ENCODE measurements at regions not wholly inside any gene's neighbourhood (a gene's known extent, or its start where the extent isn't known, plus 50 kb on each side); places are given as distances from the start of the nearest gene placed in this dataset.

DNA sequence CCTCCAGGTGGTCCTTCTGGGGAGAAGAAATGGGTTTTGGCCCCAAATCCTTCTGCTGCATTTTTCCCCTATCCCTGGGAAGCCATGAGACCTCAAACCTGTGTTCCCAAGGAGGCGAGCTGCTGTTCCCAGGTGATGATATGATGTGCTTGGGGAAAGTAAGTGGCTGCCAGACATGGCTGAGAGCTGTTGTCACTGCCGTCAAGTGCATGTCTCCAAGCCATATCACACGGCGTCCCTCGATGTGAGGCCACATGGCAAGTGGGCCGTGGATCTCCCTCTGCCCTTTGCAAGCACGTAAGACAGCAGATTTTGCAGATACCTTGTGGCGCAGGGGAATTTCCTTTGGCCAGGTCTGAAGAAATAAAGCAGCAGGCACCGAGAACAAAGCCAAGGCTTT, 103.7 kb upstream of the CD93 start:
- TF ChIP-seq, protein P1, sequence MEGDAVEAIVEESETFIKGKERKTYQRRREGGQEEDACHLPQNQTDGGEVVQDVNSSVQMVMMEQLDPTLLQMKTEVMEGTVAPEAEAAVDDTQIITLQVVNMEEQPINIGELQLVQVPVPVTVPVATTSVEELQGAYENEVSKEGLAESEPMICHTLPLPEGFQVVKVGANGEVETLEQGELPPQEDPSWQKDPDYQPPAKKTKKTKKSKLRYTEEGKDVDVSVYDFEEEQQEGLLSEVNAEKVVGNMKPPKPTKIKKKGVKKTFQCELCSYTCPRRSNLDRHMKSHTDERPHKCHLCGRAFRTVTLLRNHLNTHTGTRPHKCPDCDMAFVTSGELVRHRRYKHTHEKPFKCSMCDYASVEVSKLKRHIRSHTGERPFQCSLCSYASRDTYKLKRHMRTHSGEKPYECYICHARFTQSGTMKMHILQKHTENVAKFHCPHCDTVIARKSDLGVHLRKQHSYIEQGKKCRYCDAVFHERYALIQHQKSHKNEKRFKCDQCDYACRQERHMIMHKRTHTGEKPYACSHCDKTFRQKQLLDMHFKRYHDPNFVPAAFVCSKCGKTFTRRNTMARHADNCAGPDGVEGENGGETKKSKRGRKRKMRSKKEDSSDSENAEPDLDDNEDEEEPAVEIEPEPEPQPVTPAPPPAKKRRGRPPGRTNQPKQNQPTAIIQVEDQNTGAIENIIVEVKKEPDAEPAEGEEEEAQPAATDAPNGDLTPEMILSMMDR (IDR thresholded peaks at IDR 0.05; ENCODE audit: unreplicated experiment in 3 of 3), result no peak
- no peak overlapping the region for H3K4me3 Mint-ChIP-seq
- no peaks in the 10 kb centered on the region for H3K36me3 Mint-ChIP-seq (ENCODE audit: low read depth)
- H3K4me1 Mint-ChIP-seq, result peaks cover 4% of the 10 kb centered on the region
- no peak overlapping the region for H3K27ac Mint-ChIP-seq
- H3K27me3 Mint-ChIP-seq (ENCODE audit: low read depth), result peaks cover 4% of the 10 kb centered on the region
- H3K9me3 Mint-ChIP-seq, result peaks cover under 1% of the 10 kb centered on the region

DNA sequence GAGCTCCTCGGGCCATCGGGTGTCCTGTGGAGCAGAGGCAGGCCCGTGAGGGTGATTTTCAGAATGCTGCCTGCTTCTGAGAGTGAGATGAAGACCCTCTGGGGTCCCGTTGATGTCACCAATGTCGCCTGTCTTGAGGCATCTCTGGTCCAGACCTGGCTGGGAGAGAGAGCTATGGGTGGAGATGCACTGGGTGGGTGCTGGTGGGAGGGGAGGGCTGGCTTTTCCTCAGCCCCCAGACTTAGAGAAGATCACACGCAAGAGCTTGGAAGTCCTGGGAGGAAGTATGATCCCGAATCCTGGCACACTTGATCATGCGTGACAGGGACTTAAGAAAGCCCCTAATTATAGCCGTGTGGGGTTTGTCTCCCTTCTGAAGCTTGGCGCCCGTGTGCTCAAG, 103.2 kb upstream of the CD93 start:
- TF ChIP-seq, protein P1 (IDR thresholded peaks at IDR 0.05; ENCODE audit: unreplicated experiment in 3 of 3), result no peak
- Mint-ChIP-seq H3K36me3 (ENCODE audit: low read depth) (no peaks in the 10 kb centered on the region), H3K9me3 (peaks cover 5% of the 10 kb centered on the region), H3K27ac (no peak overlapping the region), H3K4me1 (peaks cover 4% of the 10 kb centered on the region), H3K4me3 (no peak overlapping the region), H3K27me3 (ENCODE audit: low read depth) (peaks cover 4% of the 10 kb centered on the region)

DNA sequence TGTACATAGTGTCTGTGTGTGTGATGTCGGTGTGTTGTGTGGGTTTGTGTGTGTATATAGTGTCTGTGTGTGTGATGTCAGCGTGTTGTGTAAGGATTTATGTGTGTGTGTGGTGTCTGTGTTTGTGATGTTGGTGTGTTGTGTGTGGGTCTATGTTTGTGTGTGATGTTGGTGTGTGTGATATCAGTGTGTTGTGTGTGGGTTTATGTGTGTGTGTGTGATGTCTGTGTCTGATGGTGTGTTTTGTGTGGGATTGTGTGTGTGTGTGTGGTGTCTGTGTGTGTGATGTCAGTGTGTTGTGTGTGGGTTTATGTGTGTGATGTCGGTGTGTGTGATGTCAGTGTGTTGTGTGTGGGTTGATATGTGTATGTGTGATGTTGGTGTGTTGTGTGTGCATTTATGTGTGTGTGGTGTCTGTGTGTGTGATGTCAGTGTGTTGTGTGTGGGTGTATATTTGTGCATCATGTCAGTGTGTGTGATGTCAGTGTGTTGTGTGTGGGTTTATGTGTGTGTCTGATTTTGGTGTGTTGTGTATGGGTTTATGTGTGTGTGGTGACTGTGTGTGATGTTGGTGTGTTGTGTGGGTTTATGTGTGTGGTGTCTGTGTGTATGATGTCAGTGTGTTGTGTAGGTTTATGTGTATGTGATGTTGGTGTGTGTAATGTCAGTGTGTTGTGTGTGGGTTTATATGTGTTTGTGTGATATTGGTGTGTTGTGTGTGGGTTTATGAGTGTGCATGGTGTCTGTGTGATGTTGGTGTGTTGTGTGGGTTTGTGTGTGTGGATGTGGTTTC, 102.4 kb upstream of the CD93 start:
- Mint-ChIP-seq H3K36me3 (ENCODE audit: low read depth) (no peaks in the 10 kb centered on the region), H3K4me1 (no peaks in the 10 kb centered on the region), H3K27me3 (ENCODE audit: low read depth) (peaks cover 4% of the 10 kb centered on the region), H3K9me3 (peaks cover 5% of the 10 kb centered on the region), H3K27ac (no peak overlapping the region), H3K4me3 (no peak overlapping the region)
- TF ChIP-seq, protein P1 (IDR thresholded peaks at IDR 0.05; ENCODE audit: unreplicated experiment in 3 of 3), result no peak

- H3K4me1 Mint-ChIP-seq, result no peaks in the 10 kb centered on the region
- no peaks in the 10 kb centered on the region for H3K36me3 Mint-ChIP-seq (ENCODE audit: low read depth)
- TF ChIP-seq, protein P1 (IDR thresholded peaks at IDR 0.05; ENCODE audit: unreplicated experiment in 3 of 3), result no peak
- no peak overlapping the region for H3K27ac Mint-ChIP-seq
- peaks cover 4% of the 10 kb centered on the region for H3K27me3 Mint-ChIP-seq (ENCODE audit: low read depth)
- H3K9me3 Mint-ChIP-seq, result peaks cover 9% of the 10 kb centered on the region
- H3K4me3 Mint-ChIP-seq, result no peak overlapping the region
Observed at GRCh38 chr20:23187751-23188150, 101.6 kb upstream of the CD93 start.

DNA sequence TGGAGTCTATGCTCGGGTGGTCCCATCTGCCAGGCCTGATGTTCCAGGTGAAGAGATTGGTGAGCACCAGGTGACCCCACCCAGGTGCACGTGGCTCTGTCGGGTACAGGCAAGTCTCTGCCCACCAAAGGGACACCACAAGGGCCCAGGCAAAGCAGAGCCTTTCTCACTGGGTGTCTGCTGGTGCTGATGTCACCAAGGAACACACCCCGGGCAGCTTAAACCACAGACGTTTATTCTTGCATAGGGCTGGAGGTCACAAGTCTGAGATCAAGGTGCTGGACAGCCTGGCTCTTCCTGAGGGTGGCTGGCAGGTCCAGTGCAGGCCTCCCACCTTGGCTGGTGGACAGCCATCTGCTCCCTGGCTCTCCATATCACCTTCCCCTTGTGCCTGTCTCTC, 100.7 kb upstream of the CD93 start:
- Mint-ChIP-seq H3K9me3 (peaks cover 10% of the 10 kb centered on the region), H3K27ac (no peak overlapping the region), H3K27me3 (ENCODE audit: low read depth) (no peaks in the 10 kb centered on the region), H3K4me1 (no peaks in the 10 kb centered on the region), H3K36me3 (ENCODE audit: low read depth) (no peaks in the 10 kb centered on the region), H3K4me3 (no peak overlapping the region)
- TF ChIP-seq, protein P1 (IDR thresholded peaks at IDR 0.05; ENCODE audit: unreplicated experiment in 3 of 3), result no peak

DNA sequence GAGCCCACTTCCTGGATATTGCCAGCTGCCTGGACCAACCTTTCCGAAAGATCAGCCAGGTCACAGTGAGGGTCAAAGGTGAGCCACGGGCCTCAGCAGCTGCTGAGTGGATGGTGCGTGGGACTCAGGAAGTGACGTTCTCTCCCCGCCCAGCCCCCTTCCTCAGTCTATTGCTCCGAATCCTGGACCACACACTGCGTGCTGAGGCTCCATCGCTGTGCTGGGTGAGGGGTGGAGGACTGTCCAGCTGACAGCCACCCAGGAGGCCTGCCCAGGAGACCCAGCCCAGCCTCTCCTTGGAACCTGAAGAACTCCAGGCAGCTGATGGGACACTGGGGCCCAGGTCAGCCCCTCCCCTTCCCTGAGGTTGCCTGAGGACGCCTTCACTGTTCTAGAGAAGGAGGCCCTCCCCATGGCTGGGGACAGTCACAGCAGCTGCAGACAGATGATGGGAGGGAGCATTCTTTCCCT, 94.4 kb upstream of the CD93 start:
- peaks cover 4% of the 10 kb centered on the region for H3K27me3 Mint-ChIP-seq (ENCODE audit: low read depth)
- no peak overlapping the region for H3K4me3 Mint-ChIP-seq
- TF ChIP-seq, protein P1 (IDR thresholded peaks at IDR 0.05; ENCODE audit: unreplicated experiment in 3 of 3), result no peak
- peaks cover 19% of the 10 kb centered on the region for H3K9me3 Mint-ChIP-seq
- H3K4me1 Mint-ChIP-seq, result no peaks in the 10 kb centered on the region
- H3K36me3 Mint-ChIP-seq (ENCODE audit: low read depth), result no peaks in the 10 kb centered on the region
- H3K27ac Mint-ChIP-seq, result no peak overlapping the region
